ENCODE measurements at regions not wholly inside any gene's neighbourhood (a gene's known extent, or its start where the extent isn't known, plus 50 kb on each side); places are given as distances from the start of the nearest gene placed in this dataset.
A peak's percentile ranks its signal among the peaks of the same experiment; 100 is the strongest.

DNA sequence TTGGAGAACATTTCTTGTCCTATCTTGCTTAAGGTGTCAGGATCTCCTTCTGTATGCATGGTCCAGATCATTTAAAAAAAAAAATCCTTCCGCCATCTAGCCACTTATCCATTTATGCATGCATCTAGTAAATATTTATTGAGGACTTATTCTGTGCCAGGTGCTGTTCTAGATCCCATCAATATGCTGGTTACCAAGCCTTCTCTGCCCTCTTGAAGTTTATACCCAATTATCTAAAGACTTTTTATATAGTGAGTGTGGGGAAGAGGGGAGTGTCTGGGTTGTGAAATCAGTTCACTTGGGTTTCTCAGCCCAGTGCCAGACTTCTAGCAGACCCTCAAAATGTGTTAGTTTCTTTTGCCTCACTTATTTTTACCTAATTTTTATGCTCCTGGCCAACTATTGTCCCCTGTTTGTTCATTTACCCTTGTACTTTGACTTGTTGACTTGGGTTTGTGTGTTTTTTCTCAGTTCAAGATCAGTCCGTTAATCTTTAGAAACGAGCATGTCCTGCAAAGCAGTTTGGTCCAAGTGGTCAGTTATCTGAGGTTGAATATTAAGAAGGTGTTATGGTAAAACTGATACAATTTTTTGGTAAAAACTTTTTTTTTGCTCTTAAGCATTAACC is 488.9 kb downstream of the PCNX1 start:
- H3K36me3 Mint-ChIP-seq (ENCODE audit: insufficient read depth in 1 of 3, low read depth in 3 of 3) = no peaks in the 10 kb centered on the region
- no peak overlapping the region for H3K23ac ChIP-seq (ENCODE audit: insufficient read length, low read depth, low read length)
- no peak overlapping the region for H3K27ac ChIP-seq (ENCODE audit: insufficient read length, low read depth, low read length)
- no peaks in the 10 kb centered on the region for H3K9me3 ChIP-seq (ENCODE audit: control insufficient read depth, low read depth, low read length)
- WGBS (ENCODE audit: extremely low coverage, insufficient read length, low lambda C conversion rate) = no CpG with 5 or more reads among the region's 3 CpGs
- no peaks in the 10 kb centered on the region for H3K23me2 ChIP-seq (ENCODE audit: insufficient read length, low read depth, low read length, poor library complexity, severe bottlenecking)
- no peak overlapping the region for H2AFZ ChIP-seq (ENCODE audit: low read length)
- H3K4ac ChIP-seq (ENCODE audit: low read depth, low read length) = no peak overlapping the region
- no peak for DNase-seq
- no peak overlapping the region for H4K8ac ChIP-seq (replicated peaks; ENCODE audit: insufficient read length, low read depth, low read length)
- no peak overlapping the region for H2AK5ac ChIP-seq (ENCODE audit: insufficient read length, low read length)
- no peak overlapping the region for H3K18ac ChIP-seq (ENCODE audit: insufficient read length, low read depth, low read length)
- no peak overlapping the region for H2BK5ac ChIP-seq (ENCODE audit: insufficient read length, low read length)
- H3K4me2 ChIP-seq (ENCODE audit: insufficient read depth, insufficient read length, low read length) = no peak overlapping the region
- H3K14ac ChIP-seq (ENCODE audit: insufficient read depth, low read length) = no peak overlapping the region
- no peak overlapping the region for H3K4me3 Mint-ChIP-seq
- H3K27ac Mint-ChIP-seq = 0 out of 7 replicates have a peak overlapping the region, but pooled peaks of 1 of the 3 experiments have one; percentile 29
- H3K4me1 Mint-ChIP-seq = peaks cover 14 to 25% of the 10 kb centered on the region in 2 experiments
- peaks cover 3% of the 10 kb centered on the region for H4K20me1 ChIP-seq (ENCODE audit: control insufficient read depth, insufficient read depth, insufficient read length)
- H3K56ac ChIP-seq (ENCODE audit: insufficient read length, low read depth, low read length) = no peak overlapping the region
- TF ChIP-seq, protein P1, sequence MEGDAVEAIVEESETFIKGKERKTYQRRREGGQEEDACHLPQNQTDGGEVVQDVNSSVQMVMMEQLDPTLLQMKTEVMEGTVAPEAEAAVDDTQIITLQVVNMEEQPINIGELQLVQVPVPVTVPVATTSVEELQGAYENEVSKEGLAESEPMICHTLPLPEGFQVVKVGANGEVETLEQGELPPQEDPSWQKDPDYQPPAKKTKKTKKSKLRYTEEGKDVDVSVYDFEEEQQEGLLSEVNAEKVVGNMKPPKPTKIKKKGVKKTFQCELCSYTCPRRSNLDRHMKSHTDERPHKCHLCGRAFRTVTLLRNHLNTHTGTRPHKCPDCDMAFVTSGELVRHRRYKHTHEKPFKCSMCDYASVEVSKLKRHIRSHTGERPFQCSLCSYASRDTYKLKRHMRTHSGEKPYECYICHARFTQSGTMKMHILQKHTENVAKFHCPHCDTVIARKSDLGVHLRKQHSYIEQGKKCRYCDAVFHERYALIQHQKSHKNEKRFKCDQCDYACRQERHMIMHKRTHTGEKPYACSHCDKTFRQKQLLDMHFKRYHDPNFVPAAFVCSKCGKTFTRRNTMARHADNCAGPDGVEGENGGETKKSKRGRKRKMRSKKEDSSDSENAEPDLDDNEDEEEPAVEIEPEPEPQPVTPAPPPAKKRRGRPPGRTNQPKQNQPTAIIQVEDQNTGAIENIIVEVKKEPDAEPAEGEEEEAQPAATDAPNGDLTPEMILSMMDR (conservative IDR thresholded peaks at IDR 0.05) = no peak
- H3K4me1 ChIP-seq (ENCODE audit: insufficient read depth, low read length) = no peaks in the 10 kb centered on the region; the same call in 1 of the 2 replicates
- H3K27me3 ChIP-seq (ENCODE audit: insufficient read depth, low read length) = no peaks in the 10 kb centered on the region
- no peak overlapping the region for H2BK120ac ChIP-seq (ENCODE audit: low read depth, low read length, poor library complexity, severe bottlenecking)
- no peak overlapping the region for H3T11ph ChIP-seq (ENCODE audit: low read length)
- H4K5ac ChIP-seq (ENCODE audit: insufficient read length, low read depth, low read length) = no peak overlapping the region
- no peak overlapping the region for H4K91ac ChIP-seq (ENCODE audit: insufficient read length, low read depth, low read length)
- H3K9ac ChIP-seq (ENCODE audit: extremely low read depth, insufficient read length, low read length) = no peak overlapping the region
- H2BK20ac ChIP-seq (ENCODE audit: low read depth, low read length, poor library complexity, severe bottlenecking) = no peak overlapping the region
- H2BK12ac ChIP-seq (ENCODE audit: insufficient read length, low read depth, low read length) = no peak overlapping the region
- peaks cover 8% of the 10 kb centered on the region; the same call in 1 of the 2 replicates for H3K79me2 ChIP-seq (ENCODE audit: insufficient read depth, low read length)
- H2BK15ac ChIP-seq (ENCODE audit: low read depth, low read length) = no peak overlapping the region
- no peaks in the 10 kb centered on the region for H3K27me3 Mint-ChIP-seq (ENCODE audit: low read depth)
- peaks cover 5% of the 10 kb centered on the region for H3K79me1 ChIP-seq (ENCODE audit: insufficient read depth, low read depth, low read length, poor library complexity, severe bottlenecking)
- H3K9me3 Mint-ChIP-seq = no peaks in the 10 kb centered on the region
